ENCODE measurements at regions not wholly inside any gene's neighbourhood (a gene's known extent, or its start where the extent isn't known, plus 50 kb on each side); places are given as distances from the start of the nearest gene placed in this dataset.
"Not testable (repeated sequence)": the region's sequence is repeated elsewhere in the genome, so short reads cannot be mapped to it uniquely, and the experiment has no call there.

DNA sequence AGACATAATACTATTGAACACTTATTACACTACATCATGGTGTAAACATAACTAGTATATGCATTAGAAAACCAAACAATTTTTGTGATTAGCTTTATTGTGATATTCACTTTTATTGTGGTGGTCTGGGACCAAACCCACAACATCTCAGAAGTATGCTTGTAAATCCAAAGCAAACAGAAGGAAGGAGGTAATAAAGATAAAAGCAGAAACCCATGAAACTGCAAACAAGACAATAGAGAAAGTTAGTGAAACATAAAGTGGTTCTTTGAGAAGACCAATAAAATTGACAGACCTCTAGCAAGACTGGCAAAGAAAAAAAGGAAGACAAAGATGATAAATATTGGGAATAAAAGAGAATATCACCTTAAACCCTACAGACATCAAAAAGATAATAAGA lies 268.3 kb downstream of the RPAP3 start:
- no peak overlapping the region for H3K4me2 ChIP-seq (replicated peaks; ENCODE audit: extremely low read depth, low read length, poor library complexity, severe bottlenecking)
- no peak for DNase-seq
- no peak overlapping the region for H2AFZ ChIP-seq (ENCODE audit: insufficient read depth, low read depth, low read length, poor library complexity, severe bottlenecking)
- no peaks in the 10 kb centered on the region for H3K79me2 ChIP-seq (ENCODE audit: insufficient read depth, low read length)
- no peaks in the 10 kb centered on the region for H3K4me1 Mint-ChIP-seq
- H3K9me3 ChIP-seq (replicated peaks in 1 of 2; ENCODE audit: control insufficient read depth in 1 of 2, insufficient read depth in 1 of 2, low read length in 2 of 2) = peaks cover 0 to 5% of the 10 kb centered on the region in 2 donors
- H3K4me3 Mint-ChIP-seq = no peak overlapping the region
- peaks cover 0 to 4% (median 2%) of the 10 kb centered on the region in 3 donors for H3K27me3 Mint-ChIP-seq (ENCODE audit: low read depth in 3 of 3)
- H3K27me3 ChIP-seq (ENCODE audit: control insufficient read depth in 2 of 2, insufficient read depth in 2 of 2, low read length in 2 of 2) = no peaks in the 10 kb centered on the region
- intact Hi-C loops (cut with micrococcal nuclease) = no loop called here
- no peak overlapping the region for H3K4me3 ChIP-seq (replicated peaks in 1 of 3; ENCODE audit: low read depth in 2 of 3, low read length in 3 of 3)
- TF ChIP-seq, protein P1, sequence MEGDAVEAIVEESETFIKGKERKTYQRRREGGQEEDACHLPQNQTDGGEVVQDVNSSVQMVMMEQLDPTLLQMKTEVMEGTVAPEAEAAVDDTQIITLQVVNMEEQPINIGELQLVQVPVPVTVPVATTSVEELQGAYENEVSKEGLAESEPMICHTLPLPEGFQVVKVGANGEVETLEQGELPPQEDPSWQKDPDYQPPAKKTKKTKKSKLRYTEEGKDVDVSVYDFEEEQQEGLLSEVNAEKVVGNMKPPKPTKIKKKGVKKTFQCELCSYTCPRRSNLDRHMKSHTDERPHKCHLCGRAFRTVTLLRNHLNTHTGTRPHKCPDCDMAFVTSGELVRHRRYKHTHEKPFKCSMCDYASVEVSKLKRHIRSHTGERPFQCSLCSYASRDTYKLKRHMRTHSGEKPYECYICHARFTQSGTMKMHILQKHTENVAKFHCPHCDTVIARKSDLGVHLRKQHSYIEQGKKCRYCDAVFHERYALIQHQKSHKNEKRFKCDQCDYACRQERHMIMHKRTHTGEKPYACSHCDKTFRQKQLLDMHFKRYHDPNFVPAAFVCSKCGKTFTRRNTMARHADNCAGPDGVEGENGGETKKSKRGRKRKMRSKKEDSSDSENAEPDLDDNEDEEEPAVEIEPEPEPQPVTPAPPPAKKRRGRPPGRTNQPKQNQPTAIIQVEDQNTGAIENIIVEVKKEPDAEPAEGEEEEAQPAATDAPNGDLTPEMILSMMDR (IDR thresholded peaks at IDR 0.05) = no peak
- H3K9me3 Mint-ChIP-seq = peaks cover 3 to 27% (median 10%) of the 10 kb centered on the region in 7 donors
- H3K27ac Mint-ChIP-seq = no peak overlapping the region
- H3K4me1 ChIP-seq (ENCODE audit: control insufficient read depth in 1 of 2, insufficient read depth in 2 of 2, low read length in 2 of 2) = no peaks in the 10 kb centered on the region
- no peaks in the 10 kb centered on the region for H3K36me3 Mint-ChIP-seq
- no peaks in the 10 kb centered on the region for H4K20me1 ChIP-seq (ENCODE audit: insufficient read depth, low read length)
- no peak overlapping the region for H3K9ac ChIP-seq (ENCODE audit: insufficient read depth, low read length, poor library complexity, severe bottlenecking)
- H3K27ac ChIP-seq (ENCODE audit: low read depth in 1 of 2, low read length in 2 of 2) = no peak overlapping the region
- no peaks in the 10 kb centered on the region for H3K36me3 ChIP-seq (replicated peaks in 1 of 2; ENCODE audit: control insufficient read depth in 1 of 2, insufficient read depth in 2 of 2, low read length in 2 of 2)

DNA sequence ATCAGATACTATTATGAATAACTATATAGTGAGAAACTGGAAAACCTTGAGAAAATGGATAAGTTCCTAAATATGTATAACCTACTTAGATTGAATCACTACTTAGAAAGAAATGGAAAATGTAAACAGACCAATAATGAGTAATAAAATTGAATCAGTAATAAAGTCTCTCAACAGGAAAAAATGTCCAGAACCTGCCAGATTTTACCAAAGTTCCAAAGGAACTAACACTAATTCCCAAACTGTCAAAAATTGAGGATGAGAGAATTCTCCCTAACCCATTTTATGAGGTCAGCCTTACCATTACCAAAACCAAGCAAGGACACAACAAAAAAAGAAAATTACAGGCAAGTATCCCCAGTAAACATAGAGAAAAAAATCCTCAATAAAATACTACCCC lies 272.0 kb downstream of the RPAP3 start:
- H3K4me1 Mint-ChIP-seq = no peaks in the 10 kb centered on the region
- Histone ChIP-seq H3K9ac (ENCODE audit: insufficient read depth, low read length, poor library complexity, severe bottlenecking) (no peak overlapping the region), H4K20me1 (ENCODE audit: insufficient read depth, low read length) (no peaks in the 10 kb centered on the region), H3K27ac (ENCODE audit: low read depth in 1 of 2, low read length in 2 of 2) (no peak overlapping the region), H2AFZ (ENCODE audit: insufficient read depth, low read depth, low read length, poor library complexity, severe bottlenecking) (no peak overlapping the region), H3K4me1 (ENCODE audit: control insufficient read depth in 1 of 2, insufficient read depth in 2 of 2, low read length in 2 of 2) (no peaks in the 10 kb centered on the region), H3K36me3 (replicated peaks in 1 of 2; ENCODE audit: control insufficient read depth in 1 of 2, insufficient read depth in 2 of 2, low read length in 2 of 2) (no peaks in the 10 kb centered on the region), H3K79me2 (ENCODE audit: insufficient read depth, low read length) (no peaks in the 10 kb centered on the region), H3K27me3 (ENCODE audit: control insufficient read depth in 2 of 2, insufficient read depth in 2 of 2, low read length in 2 of 2) (no peaks in the 10 kb centered on the region), H3K9me3 (replicated peaks in 1 of 2; ENCODE audit: control insufficient read depth in 1 of 2, insufficient read depth in 1 of 2, low read length in 2 of 2) (peaks cover 0 to 3% of the 10 kb centered on the region in 2 donors), H3K4me3 (replicated peaks in 1 of 3; ENCODE audit: low read depth in 2 of 3, low read length in 3 of 3) (no peak overlapping the region), H3K4me2 (replicated peaks; ENCODE audit: extremely low read depth, low read length, poor library complexity, severe bottlenecking) (no peak overlapping the region)
- TF ChIP-seq, protein P1 (IDR thresholded peaks at IDR 0.05) = no peak
- H3K27me3 Mint-ChIP-seq (ENCODE audit: low read depth in 3 of 3) = peaks cover 0 to 4% (median 0%) of the 10 kb centered on the region in 3 donors
- no peak overlapping the region for H3K27ac Mint-ChIP-seq
- peaks cover 3 to 22% (median 6%) of the 10 kb centered on the region in 7 donors for H3K9me3 Mint-ChIP-seq
- no peaks in the 10 kb centered on the region for H3K36me3 Mint-ChIP-seq
- DNase-seq = no peak
- H3K4me3 Mint-ChIP-seq = no peak overlapping the region
- intact Hi-C loops (cut with micrococcal nuclease) = no loop called here

DNA sequence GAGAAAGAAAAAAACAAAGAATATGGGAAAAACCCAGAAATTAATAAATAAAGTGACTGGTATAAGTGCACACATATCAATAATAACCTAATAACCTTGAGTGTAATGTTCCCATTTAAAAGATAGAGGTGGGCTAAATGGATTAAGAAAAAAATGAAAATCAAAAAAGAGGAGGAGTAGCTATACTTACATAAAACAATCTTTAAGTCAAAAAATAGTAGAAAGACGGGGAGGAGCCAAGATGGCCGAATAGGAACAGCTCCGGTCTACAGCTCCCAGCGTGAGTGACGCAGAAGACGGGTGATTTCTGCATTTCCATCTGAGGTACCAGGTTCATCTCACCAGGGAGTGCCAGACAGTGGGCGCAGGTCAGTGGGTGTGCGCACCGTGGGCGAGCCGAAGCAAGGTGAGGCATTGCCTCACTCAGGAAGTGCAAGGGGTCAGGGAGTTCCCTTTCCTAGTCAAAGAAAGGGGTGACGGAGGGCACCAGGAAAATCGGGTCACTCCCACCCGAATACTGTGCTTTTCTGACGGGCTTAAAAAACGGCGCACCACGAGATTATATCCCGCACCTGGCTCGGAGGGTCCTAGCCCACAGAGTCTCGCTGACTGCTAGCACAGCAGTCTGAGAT lies 279.0 kb downstream of the RPAP3 start:
- H3K4me1 ChIP-seq (ENCODE audit: control insufficient read depth in 1 of 2, insufficient read depth in 2 of 2, low read length in 2 of 2); H3K9ac ChIP-seq (ENCODE audit: insufficient read depth, low read length, poor library complexity, severe bottlenecking); DNase-seq; H3K4me1 Mint-ChIP-seq; H3K27me3 ChIP-seq (ENCODE audit: control insufficient read depth in 2 of 2, insufficient read depth in 2 of 2, low read length in 2 of 2); H3K27ac ChIP-seq (ENCODE audit: low read depth in 1 of 2, low read length in 2 of 2); H2AFZ ChIP-seq (ENCODE audit: insufficient read depth, low read depth, low read length, poor library complexity, severe bottlenecking); H4K20me1 ChIP-seq (ENCODE audit: insufficient read depth, low read length); H3K9me3 ChIP-seq (replicated peaks in 1 of 2; ENCODE audit: control insufficient read depth in 1 of 2, insufficient read depth in 1 of 2, low read length in 2 of 2); H3K4me3 ChIP-seq (replicated peaks in 1 of 3; ENCODE audit: low read depth in 2 of 3, low read length in 3 of 3); intact Hi-C loops (cut with micrococcal nuclease); H3K36me3 Mint-ChIP-seq; H3K27me3 Mint-ChIP-seq (ENCODE audit: low read depth in 3 of 3); H3K27ac Mint-ChIP-seq; H3K4me2 ChIP-seq (replicated peaks; ENCODE audit: extremely low read depth, low read length, poor library complexity, severe bottlenecking); H3K36me3 ChIP-seq (replicated peaks in 1 of 2; ENCODE audit: control insufficient read depth in 1 of 2, insufficient read depth in 2 of 2, low read length in 2 of 2); H3K79me2 ChIP-seq (ENCODE audit: insufficient read depth, low read length): not testable (repeated sequence)
- WGBS (ENCODE audit: insufficient coverage) = 96% methylated on average over 15 of the region's 21 CpGs
- peak overlapping the region in 1 of 2 donors; percentile 32 for H3K4me3 Mint-ChIP-seq
- peaks cover 1 to 15% (median 7%) of the 10 kb centered on the region in 7 donors for H3K9me3 Mint-ChIP-seq

All from CD14-positive monocyte (primary cell).